ENCODE measurements at regions not wholly inside any gene's neighbourhood (a gene's known extent, or its start where the extent isn't known, plus 50 kb on each side); places are given as distances from the start of the nearest gene placed in this dataset.

GRCh38 chr11:119903389-119903788, 174.4 kb upstream of the NECTIN1 start:
- TF ChIP-seq CTCF (IDR thresholded peaks at IDR 0.05) (no peak), POLR2AphosphoS5 (IDR thresholded peaks at IDR 0.05) (no peak), POLR2A (IDR thresholded peaks at IDR 0.05; ENCODE audit: low read depth) (no peak)
